OCI-LY3 (cell line): ENCODE measurements at regions not wholly inside any gene's neighbourhood (a gene's known extent, or its start where the extent isn't known, plus 50 kb on each side); places are given as distances from the start of the nearest gene placed in this dataset.

Experiments used
- CTCF ChIP-seq: fragments of 200-600, 300-600 bp; sonication (generic); IDR thresholded peaks from 2 replicates; pipeline ENCODE4 v1.5.1; 2014; ENCODE audit warnings: antibody characterized with exemption, low read length, low read depth
- EZH2phosphoT487 ChIP-seq: fragments of 200-600 bp; shearing (Covaris generic); IDR thresholded peaks from 2 replicates; pipeline ENCODE4 v1.6.1; 2018; ENCODE audit warnings: antibody characterized with exemption, mixed run types, low read depth

GRCh38 chr5:53815471-53815870 is 255.0 kb downstream of the NDUFS4 start:
- TF ChIP-seq CTCF: no peak
- TF ChIP-seq EZH2phosphoT487: no peak
